Smooth muscle cell (in vitro differentiated cells): ENCODE measurements at regions not wholly inside any gene's neighbourhood (a gene's known extent, or its start where the extent isn't known, plus 50 kb on each side); places are given as distances from the start of the nearest gene placed in this dataset.

Experiments
- DNase-seq: peaks from one replicate; lab custom pipeline; 2025; ENCODE audit not compliant: unreplicated experiment; lab: John Stamatoyannopoulos, UW
- H2AFZ ChIP-seq: fragments of 200-600 bp; sonication (generic); 2 replicates; pipeline ENCODE4 v1.6.0; 2016; ENCODE audit warnings: antibody characterized with exemption, low read depth, mild to moderate bottlenecking
- H3F3A ChIP-seq: fragments of 200-600 bp; sonication (generic); 2 replicates; pipeline ENCODE4 v1.6.0; 2017; ENCODE audit warnings: antibody characterized with exemption, low read depth
- H3K27ac ChIP-seq: fragments of 200-600 bp; sonication (generic); 2 replicates; pipeline ENCODE4 v1.5.1; 2016; ENCODE audit warnings: low read depth, mild to moderate bottlenecking
- H3K27me3 ChIP-seq: fragments of 200-600 bp; sonication (generic); 2 replicates; pipeline ENCODE4 v1.6.1; 2016; ENCODE audit warnings: low read depth, mild to moderate bottlenecking
- H3K36me3 ChIP-seq: fragments of 200-600 bp; sonication (generic); 2 replicates; pipeline ENCODE4 v1.5.1; 2016; ENCODE audit warnings: low read depth
- H3K4me1 ChIP-seq: fragments of 200-600 bp; sonication (generic); 2 replicates; pipeline ENCODE4 v1.5.1; 2016; ENCODE audit warnings: low read depth
- H3K4me2 ChIP-seq: fragments of 200-600 bp; sonication (generic); 2 replicates; pipeline ENCODE4 v1.6.0; 2016; ENCODE audit warnings: mild to moderate bottlenecking
- H3K4me3 ChIP-seq: fragments of 200-600 bp; sonication (generic); 2 replicates; pipeline ENCODE4 v1.5.1; 2016; ENCODE audit warnings: mild to moderate bottlenecking
- H3K79me2 ChIP-seq: fragments of 200-600 bp; sonication (generic); 2 replicates; pipeline ENCODE4 v1.6.0; 2016; ENCODE audit warnings: low read depth, mild to moderate bottlenecking
- H3K9ac ChIP-seq: fragments of 200-600 bp; sonication (generic); 2 replicates; pipeline ENCODE4 v1.6.0; 2016; ENCODE audit warnings: low read depth
- H3K9me3 ChIP-seq: fragments of 200-600 bp; sonication (generic); replicated peaks from 2 replicates; pipeline ENCODE4 v1.5.1; 2016; ENCODE audit warnings: low read depth
- H4K20me1 ChIP-seq: fragments of 200-600 bp; sonication (generic); 2 replicates; pipeline ENCODE4 v1.6.0; 2016; ENCODE audit warnings: low read depth
- CTCF ChIP-seq: fragments of 200-600 bp; sonication (generic); IDR thresholded peaks from 2 replicates; pipeline ENCODE4 v1.5.1; 2017; ENCODE audit warnings: borderline replicate concordance, mild to moderate bottlenecking, antibody characterized with exemption; ENCODE audit not compliant: insufficient read depth, poor library complexity, severe bottlenecking
- WGBS: methylation state at CpG from one replicate; pipeline ENCODE4 v1.1.7; 2016; ENCODE audit warnings: low lambda C conversion rate; 5-methylcytosine and 5-hydroxymethylcytosine counted together

GRCh38 chr7:25386311-25386744 is 158.0 kb upstream of the NPVF start:
- Histone ChIP-seq H3K4me3 (no peak overlapping the region), H3K79me2 (no peaks in the 10 kb centered on the region), H3K27me3 (peaks cover 12% of the 10 kb centered on the region), H3K27ac (no peak overlapping the region), H4K20me1 (no peaks in the 10 kb centered on the region), H3F3A (no peaks in the 10 kb centered on the region), H2AFZ (no peak overlapping the region), H3K36me3 (no peaks in the 10 kb centered on the region), H3K9ac (no peak overlapping the region), H3K4me1 (no peaks in the 10 kb centered on the region), H3K4me2 (no peak overlapping the region), H3K9me3 (no peaks in the 10 kb centered on the region)
- no peak for DNase-seq
- WGBS, result 97% methylated on average over 6 of the region's 6 CpGs
- no peak for TF ChIP-seq CTCF

- Histone ChIP-seq H3K27ac (no peak overlapping the region), H4K20me1 (no peaks in the 10 kb centered on the region), H3K9ac (no peak overlapping the region), H3K4me2 (no peak overlapping the region), H3K4me3 (no peak overlapping the region), H3K27me3 (peaks cover 12% of the 10 kb centered on the region), H3K9me3 (no peaks in the 10 kb centered on the region), H3K36me3 (no peaks in the 10 kb centered on the region), H3F3A (no peaks in the 10 kb centered on the region), H2AFZ (no peak overlapping the region), H3K79me2 (no peaks in the 10 kb centered on the region), H3K4me1 (peaks cover 7% of the 10 kb centered on the region)
- TF ChIP-seq CTCF, result no peak
- WGBS, result 57% methylated on average over 2 of the region's 2 CpGs
- DNase-seq, result no peak
Observed at GRCh38 chr7:25388681-25389080, 160.4 kb upstream of the NPVF start.

- Histone ChIP-seq H2AFZ (no peak overlapping the region), H3K9me3 (no peaks in the 10 kb centered on the region), H3K9ac (no peak overlapping the region), H3K4me3 (no peak overlapping the region), H4K20me1 (no peaks in the 10 kb centered on the region), H3K36me3 (no peaks in the 10 kb centered on the region), H3K4me1 (peaks cover 7% of the 10 kb centered on the region), H3F3A (no peaks in the 10 kb centered on the region), H3K79me2 (no peaks in the 10 kb centered on the region), H3K27me3 (peaks cover 15% of the 10 kb centered on the region), H3K4me2 (no peak overlapping the region), H3K27ac (no peak overlapping the region)
- peak; percentile 60 for TF ChIP-seq CTCF
- DNase-seq, result no peak
- 30% methylated on average over 8 of the region's 8 CpGs for WGBS
Observed at GRCh38 chr7:25389489-25390106, 161.3 kb upstream of the NPVF start.

GRCh38 chr7:25391295-25391861 is 163.1 kb upstream of the NPVF start:
- WGBS, result 63% methylated on average over 5 of the region's 5 CpGs

More at GRCh38 chr7:25391295-25391861, 163.1 kb upstream of the NPVF start:
- Histone ChIP-seq H3K4me3 (no peak overlapping the region), H3K9ac (no peak overlapping the region), H3K79me2 (no peaks in the 10 kb centered on the region), H3K27me3 (peaks cover 26% of the 10 kb centered on the region), H2AFZ (peak overlapping the region; percentile 61), H3K4me2 (no peak overlapping the region), H4K20me1 (no peaks in the 10 kb centered on the region), H3F3A (no peaks in the 10 kb centered on the region), H3K36me3 (no peaks in the 10 kb centered on the region), H3K27ac (no peak overlapping the region), H3K4me1 (peaks cover 7% of the 10 kb centered on the region), H3K9me3 (no peaks in the 10 kb centered on the region)
- DNase-seq, result no peak
- TF ChIP-seq CTCF, result peak; percentile 58
